Smooth muscle cell (in vitro differentiated cells): ENCODE measurements at regions not wholly inside any gene's neighbourhood (a gene's known extent, or its start where the extent isn't known, plus 50 kb on each side); places are given as distances from the start of the nearest gene placed in this dataset.

Source experiments
- DNase-seq: peaks from one replicate; lab custom pipeline; 2025; ENCODE audit not compliant: unreplicated experiment; lab: John Stamatoyannopoulos, UW
- H2AFZ ChIP-seq: fragments of 200-600 bp; sonication (generic); 2 replicates; pipeline ENCODE4 v1.6.0; 2016; ENCODE audit warnings: antibody characterized with exemption, low read depth, mild to moderate bottlenecking
- H3F3A ChIP-seq: fragments of 200-600 bp; sonication (generic); 2 replicates; pipeline ENCODE4 v1.6.0; 2017; ENCODE audit warnings: antibody characterized with exemption, low read depth
- H3K27ac ChIP-seq: fragments of 200-600 bp; sonication (generic); 2 replicates; pipeline ENCODE4 v1.5.1; 2016; ENCODE audit warnings: low read depth, mild to moderate bottlenecking
- H3K27me3 ChIP-seq: fragments of 200-600 bp; sonication (generic); 2 replicates; pipeline ENCODE4 v1.6.1; 2016; ENCODE audit warnings: low read depth, mild to moderate bottlenecking
- H3K36me3 ChIP-seq: fragments of 200-600 bp; sonication (generic); 2 replicates; pipeline ENCODE4 v1.5.1; 2016; ENCODE audit warnings: low read depth
- H3K4me1 ChIP-seq: fragments of 200-600 bp; sonication (generic); 2 replicates; pipeline ENCODE4 v1.5.1; 2016; ENCODE audit warnings: low read depth
- H3K4me2 ChIP-seq: fragments of 200-600 bp; sonication (generic); 2 replicates; pipeline ENCODE4 v1.6.0; 2016; ENCODE audit warnings: mild to moderate bottlenecking
- H3K4me3 ChIP-seq: fragments of 200-600 bp; sonication (generic); 2 replicates; pipeline ENCODE4 v1.5.1; 2016; ENCODE audit warnings: mild to moderate bottlenecking
- H3K79me2 ChIP-seq: fragments of 200-600 bp; sonication (generic); 2 replicates; pipeline ENCODE4 v1.6.0; 2016; ENCODE audit warnings: low read depth, mild to moderate bottlenecking
- H3K9ac ChIP-seq: fragments of 200-600 bp; sonication (generic); 2 replicates; pipeline ENCODE4 v1.6.0; 2016; ENCODE audit warnings: low read depth
- H3K9me3 ChIP-seq: fragments of 200-600 bp; sonication (generic); replicated peaks from 2 replicates; pipeline ENCODE4 v1.5.1; 2016; ENCODE audit warnings: low read depth
- H4K20me1 ChIP-seq: fragments of 200-600 bp; sonication (generic); 2 replicates; pipeline ENCODE4 v1.6.0; 2016; ENCODE audit warnings: low read depth
- CTCF ChIP-seq: fragments of 200-600 bp; sonication (generic); IDR thresholded peaks from 2 replicates; pipeline ENCODE4 v1.5.1; 2017; ENCODE audit warnings: borderline replicate concordance, mild to moderate bottlenecking, antibody characterized with exemption; ENCODE audit not compliant: insufficient read depth, poor library complexity, severe bottlenecking
- WGBS: methylation state at CpG from one replicate; pipeline ENCODE4 v1.1.7; 2016; ENCODE audit warnings: low lambda C conversion rate; 5-methylcytosine and 5-hydroxymethylcytosine counted together

- Histone ChIP-seq H2AFZ (no peak overlapping the region), H3K4me1 (no peaks in the 10 kb centered on the region), H3K27me3 (no peaks in the 10 kb centered on the region), H3K36me3 (no peaks in the 10 kb centered on the region), H3K4me2 (no peak overlapping the region), H3K9ac (no peak overlapping the region), H3K79me2 (no peaks in the 10 kb centered on the region), H4K20me1 (no peaks in the 10 kb centered on the region), H3K9me3 (no peaks in the 10 kb centered on the region), H3K27ac (no peak overlapping the region), H3K4me3 (no peak overlapping the region), H3F3A (no peaks in the 10 kb centered on the region)
- DNase-seq = no peak
- no peak for TF ChIP-seq CTCF
- 90% methylated on average over 4 of the region's 4 CpGs for WGBS
Observed at GRCh38 chr2:14544247-14544646, 88.3 kb upstream of the LRATD1 start.

- DNase-seq = no peak
- TF ChIP-seq CTCF = no peak
- 88% methylated on average over 1 of the region's 1 CpG for WGBS
- no peaks in the 10 kb centered on the region for H3K27me3 ChIP-seq
- H3K9me3 ChIP-seq = no peaks in the 10 kb centered on the region
- H3K79me2 ChIP-seq = no peaks in the 10 kb centered on the region
- H3K4me3 ChIP-seq = no peak overlapping the region
- H3F3A ChIP-seq = no peaks in the 10 kb centered on the region
- H3K4me2 ChIP-seq = no peak overlapping the region
- H2AFZ ChIP-seq = no peak overlapping the region
- no peak overlapping the region for H3K27ac ChIP-seq
- H3K9ac ChIP-seq = no peak overlapping the region
- no peaks in the 10 kb centered on the region for H3K36me3 ChIP-seq
- H4K20me1 ChIP-seq = no peaks in the 10 kb centered on the region
- no peaks in the 10 kb centered on the region for H3K4me1 ChIP-seq
Observed at GRCh38 chr2:14547830-14548229, 84.7 kb upstream of the LRATD1 start.

GRCh38 chr2:14550658-14551057, 81.9 kb upstream of the LRATD1 start:
- TF ChIP-seq CTCF = no peak
- DNase-seq = no peak
- Histone ChIP-seq H3K4me2 (no peak overlapping the region), H3K4me3 (no peak overlapping the region), H4K20me1 (no peaks in the 10 kb centered on the region), H2AFZ (no peak overlapping the region), H3K27me3 (no peaks in the 10 kb centered on the region), H3K9me3 (no peaks in the 10 kb centered on the region), H3K36me3 (no peaks in the 10 kb centered on the region), H3K79me2 (no peaks in the 10 kb centered on the region), H3K4me1 (no peaks in the 10 kb centered on the region), H3K9ac (no peak overlapping the region), H3F3A (no peaks in the 10 kb centered on the region), H3K27ac (no peak overlapping the region)
- 56% methylated on average over 3 of the region's 3 CpGs for WGBS

- no peaks in the 10 kb centered on the region for H3K4me1 ChIP-seq
- DNase-seq = no peak
- no peaks in the 10 kb centered on the region for H4K20me1 ChIP-seq
- H3K79me2 ChIP-seq = no peaks in the 10 kb centered on the region
- no peak for TF ChIP-seq CTCF
- no peak overlapping the region for H3K4me3 ChIP-seq
- no peak overlapping the region for H3K27ac ChIP-seq
- no peaks in the 10 kb centered on the region for H3K9me3 ChIP-seq
- H3K27me3 ChIP-seq = no peaks in the 10 kb centered on the region
- no peaks in the 10 kb centered on the region for H3K36me3 ChIP-seq
- WGBS = 82% methylated on average over 3 of the region's 3 CpGs
- H3K4me2 ChIP-seq = no peak overlapping the region
- no peak overlapping the region for H3K9ac ChIP-seq
- H2AFZ ChIP-seq = no peak overlapping the region
- no peaks in the 10 kb centered on the region for H3F3A ChIP-seq
Observed at GRCh38 chr2:14551069-14551468, 81.4 kb upstream of the LRATD1 start.
